Effector memory CD4-positive, alpha-beta T cell (primary cell): ENCODE measurements at regions not wholly inside any gene's neighbourhood (a gene's known extent, or its start where the extent isn't known, plus 50 kb on each side); places are given as distances from the start of the nearest gene placed in this dataset.

ENCODE experiments used
- DNase-seq, 3 donors: peaks; one replicate each; pipeline ENCODE4 v3.0.0-alpha.2; 2020
- H3K27ac ChIP-seq: 2 replicates; pipeline ENCODE4 v1.7.0; 2013; ENCODE audit warnings: mild to moderate bottlenecking, low read length, moderate library complexity; ENCODE audit not compliant: insufficient read depth, poor library complexity, severe bottlenecking
- H3K27me3 ChIP-seq: replicated peaks from 2 replicates; pipeline ENCODE4 v1.7.0; 2013; ENCODE audit warnings: mild to moderate bottlenecking, low read length; ENCODE audit not compliant: insufficient read depth, control insufficient read depth, poor library complexity, severe bottlenecking
- H3K36me3 ChIP-seq: 2 replicates; pipeline ENCODE4 v1.7.0; 2013; ENCODE audit warnings: mild to moderate bottlenecking, low read length, moderate library complexity; ENCODE audit not compliant: control insufficient read depth, insufficient read depth
- H3K4me1 ChIP-seq: 2 replicates; pipeline ENCODE4 v1.7.0; 2013; ENCODE audit warnings: low read length, mild to moderate bottlenecking; ENCODE audit not compliant: control insufficient read depth, insufficient read depth, poor library complexity, severe bottlenecking
- H3K4me3 ChIP-seq: 2 replicates; pipeline ENCODE4 v1.7.0; 2013; ENCODE audit warnings: low read length, low read depth, mild to moderate bottlenecking; ENCODE audit not compliant: insufficient read depth, poor library complexity, severe bottlenecking
- H3K9me3 ChIP-seq: 2 replicates; pipeline ENCODE4 v1.7.0; 2013; ENCODE audit warnings: mild to moderate bottlenecking, low read length, moderate library complexity; ENCODE audit not compliant: control insufficient read depth

DNA sequence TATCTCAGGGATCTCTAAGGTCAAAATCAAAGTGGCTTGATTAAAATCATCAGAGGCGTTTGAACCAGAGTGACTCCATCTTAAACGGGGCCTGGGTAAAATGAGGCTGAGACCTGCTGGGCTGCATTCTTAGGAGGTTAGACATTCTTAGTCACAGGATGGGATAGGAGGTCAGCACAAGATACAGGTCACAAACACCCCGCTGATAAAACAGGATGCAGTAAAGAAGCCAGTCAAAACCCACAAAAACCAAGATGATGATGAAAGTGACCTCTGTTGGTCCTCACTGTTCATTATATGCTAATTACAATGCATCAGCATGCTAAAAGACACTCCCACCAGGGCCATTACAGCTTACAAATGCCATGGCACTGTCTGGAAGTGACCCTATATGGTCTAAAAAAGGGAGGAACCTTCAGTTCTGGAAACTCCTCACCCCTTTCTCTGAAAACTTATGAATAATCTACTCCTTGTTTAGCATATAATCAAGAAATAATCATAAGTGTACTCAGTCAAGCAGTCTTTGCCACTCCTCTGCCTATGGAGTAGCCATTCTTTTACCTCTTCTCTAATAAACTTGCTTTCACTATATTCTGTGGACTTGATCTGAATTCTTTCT, 143.3 kb upstream of the SLCO3A1 start:
- Histone ChIP-seq H3K4me1 (peaks cover 8% of the 10 kb centered on the region), H3K27ac (no peak overlapping the region), H3K4me3 (no peak overlapping the region), H3K36me3 (no peaks in the 10 kb centered on the region), H3K9me3 (no peaks in the 10 kb centered on the region), H3K27me3 (no peaks in the 10 kb centered on the region)
- DNase-seq, result no peak

DNA sequence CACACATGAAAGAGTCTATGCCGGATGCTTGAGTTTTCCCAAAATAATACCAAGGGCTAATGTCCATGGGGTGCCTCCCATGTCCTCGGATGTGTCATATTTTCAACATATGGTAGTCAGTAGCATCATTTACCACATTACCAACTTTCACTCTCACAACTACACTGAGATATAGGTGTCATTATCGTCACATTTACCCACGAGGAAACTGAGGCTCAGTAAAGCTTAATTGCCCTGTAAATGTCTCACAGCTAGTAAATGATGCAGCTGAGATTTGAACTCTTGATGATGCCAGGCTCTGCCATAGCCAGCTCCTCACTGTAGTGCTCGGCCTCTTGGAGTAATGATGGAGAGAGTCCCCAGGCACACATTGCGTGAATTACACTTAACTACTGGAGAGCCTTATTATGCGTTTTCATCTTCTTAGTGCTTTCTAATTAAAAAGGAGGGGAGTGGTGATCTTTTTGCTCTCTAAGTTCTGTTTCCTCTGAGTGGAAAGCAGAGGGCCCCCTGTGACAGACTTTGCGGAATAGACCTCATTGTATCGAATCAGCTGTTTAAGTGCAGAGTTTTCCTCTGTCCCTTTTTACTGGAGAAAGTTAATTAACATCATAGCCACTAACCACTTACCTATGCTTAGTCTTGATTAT, 142.0 kb upstream of the SLCO3A1 start:
- no peak for DNase-seq
- Histone ChIP-seq H3K4me1 (no peaks in the 10 kb centered on the region), H3K4me3 (no peak overlapping the region), H3K27ac (no peak overlapping the region), H3K27me3 (no peaks in the 10 kb centered on the region), H3K36me3 (no peaks in the 10 kb centered on the region), H3K9me3 (no peaks in the 10 kb centered on the region)

DNA sequence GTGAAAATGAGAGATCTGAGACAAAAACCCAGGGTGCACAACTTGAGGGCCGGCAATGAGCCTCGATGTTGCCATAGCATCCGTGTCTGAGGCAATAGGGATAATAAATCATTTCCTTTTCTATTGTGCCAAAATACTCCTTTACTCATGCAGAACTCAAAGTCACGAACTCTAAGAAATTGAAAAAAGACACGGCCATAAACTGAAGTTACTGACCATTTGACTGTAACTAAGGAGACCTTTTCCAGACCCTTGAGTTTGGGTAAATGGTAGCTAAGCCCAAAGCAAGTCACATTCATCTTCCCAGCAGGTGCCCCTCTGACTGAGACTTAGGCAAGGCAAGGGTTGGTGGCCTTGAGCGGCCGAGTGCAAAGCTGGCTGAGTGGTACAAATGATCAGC, 141.2 kb upstream of the SLCO3A1 start:
- no peak overlapping the region for H3K27ac ChIP-seq
- H3K27me3 ChIP-seq, result no peaks in the 10 kb centered on the region
- H3K36me3 ChIP-seq, result no peaks in the 10 kb centered on the region
- no peak for DNase-seq
- H3K9me3 ChIP-seq, result no peaks in the 10 kb centered on the region
- H3K4me3 ChIP-seq, result no peak overlapping the region
- no peaks in the 10 kb centered on the region for H3K4me1 ChIP-seq

DNA sequence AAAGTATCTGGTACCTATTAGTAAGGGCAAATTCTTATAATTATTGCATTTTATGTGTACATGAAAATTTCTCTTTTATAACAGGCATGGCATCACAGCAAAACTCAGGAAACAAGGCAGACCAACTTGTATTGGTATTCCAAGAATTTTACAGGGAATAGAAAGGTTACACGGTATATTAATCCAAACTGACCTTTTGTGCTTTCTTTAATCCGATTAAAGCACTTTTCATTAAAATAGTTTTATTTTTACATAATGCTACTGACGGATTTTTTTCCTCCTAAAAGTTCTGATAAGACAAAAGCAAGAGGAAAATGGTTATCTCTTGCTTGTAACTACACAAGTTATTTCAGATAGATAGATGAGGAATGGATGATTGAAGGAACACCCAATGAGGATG, 137.0 kb upstream of the SLCO3A1 start:
- H3K4me3 ChIP-seq, result no peak overlapping the region
- no peaks in the 10 kb centered on the region for H3K4me1 ChIP-seq
- no peaks in the 10 kb centered on the region for H3K9me3 ChIP-seq
- no peak for DNase-seq
- H3K27ac ChIP-seq, result no peak overlapping the region
- no peaks in the 10 kb centered on the region for H3K36me3 ChIP-seq
- no peaks in the 10 kb centered on the region for H3K27me3 ChIP-seq

DNA sequence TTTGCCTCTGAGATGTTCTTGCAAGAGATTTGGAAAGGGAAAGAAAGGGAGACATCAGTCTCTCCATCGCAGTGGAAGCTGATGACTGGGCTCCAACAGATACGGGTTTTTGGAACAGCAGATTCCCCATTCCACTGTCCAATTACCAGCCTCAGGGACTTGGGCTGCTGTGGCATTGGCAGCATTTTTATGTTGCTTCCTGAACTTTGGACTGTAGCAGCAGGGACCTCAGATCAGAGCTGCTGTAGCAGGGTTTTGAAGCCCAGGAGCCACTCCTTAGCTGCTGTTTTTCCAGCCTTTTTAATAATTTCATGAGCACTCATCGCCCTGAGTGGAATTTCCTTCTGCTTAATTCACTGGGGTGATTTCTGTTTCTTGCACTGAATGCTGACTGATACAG, 135.7 kb upstream of the SLCO3A1 start:
- Histone ChIP-seq H3K4me3 (no peak overlapping the region), H3K27ac (no peak overlapping the region), H3K4me1 (no peaks in the 10 kb centered on the region), H3K36me3 (no peaks in the 10 kb centered on the region), H3K9me3 (no peaks in the 10 kb centered on the region), H3K27me3 (no peaks in the 10 kb centered on the region)
- no peak for DNase-seq

DNA sequence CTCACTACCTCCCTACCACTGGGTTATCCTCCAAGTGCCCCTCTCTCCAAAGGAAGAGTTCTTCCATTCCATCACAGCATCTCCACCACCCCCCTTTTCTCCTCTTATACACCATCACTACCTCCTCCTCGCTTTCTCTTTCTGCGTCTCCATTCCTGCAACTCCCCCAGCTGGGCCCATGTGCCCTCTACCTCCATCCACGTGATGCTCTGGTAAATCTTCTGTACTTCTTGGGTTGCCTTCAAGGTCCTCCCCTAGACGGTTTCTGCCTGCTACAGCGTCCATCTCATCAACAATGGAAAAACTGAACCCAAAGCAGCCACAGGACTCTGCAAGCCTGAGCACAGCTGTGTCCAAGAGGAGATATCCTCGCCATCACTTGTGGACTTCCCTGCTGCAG, 129.5 kb upstream of the SLCO3A1 start:
- H3K4me3 ChIP-seq, result no peak overlapping the region
- no peaks in the 10 kb centered on the region for H3K36me3 ChIP-seq
- no peaks in the 10 kb centered on the region for H3K27me3 ChIP-seq
- H3K4me1 ChIP-seq, result no peaks in the 10 kb centered on the region
- H3K9me3 ChIP-seq, result no peaks in the 10 kb centered on the region
- DNase-seq, result no peak
- no peak overlapping the region for H3K27ac ChIP-seq

DNA sequence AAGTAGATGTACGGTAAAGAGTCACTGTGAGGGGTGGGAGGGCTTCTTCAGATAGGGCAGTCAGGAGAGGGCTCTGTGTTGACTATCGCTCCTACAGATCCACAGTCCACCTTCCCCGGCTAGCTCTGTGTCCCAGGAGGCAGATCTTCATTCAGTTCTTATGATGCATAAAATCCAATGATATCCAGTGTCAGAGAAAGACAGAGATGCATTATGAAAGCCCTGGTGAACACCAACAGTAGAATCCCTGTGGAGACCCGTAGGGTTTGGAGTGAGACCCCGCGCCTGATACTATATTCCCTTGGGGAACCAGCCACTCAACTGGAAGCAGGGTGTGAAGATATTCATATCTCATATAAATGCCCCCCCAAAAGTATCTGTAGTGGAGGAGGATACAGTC, 119.8 kb upstream of the SLCO3A1 start:
- Histone ChIP-seq H3K27me3 (no peaks in the 10 kb centered on the region), H3K4me3 (no peak overlapping the region), H3K27ac (no peak overlapping the region), H3K9me3 (no peaks in the 10 kb centered on the region), H3K4me1 (no peaks in the 10 kb centered on the region), H3K36me3 (no peaks in the 10 kb centered on the region)
- DNase-seq, result no peak

DNA sequence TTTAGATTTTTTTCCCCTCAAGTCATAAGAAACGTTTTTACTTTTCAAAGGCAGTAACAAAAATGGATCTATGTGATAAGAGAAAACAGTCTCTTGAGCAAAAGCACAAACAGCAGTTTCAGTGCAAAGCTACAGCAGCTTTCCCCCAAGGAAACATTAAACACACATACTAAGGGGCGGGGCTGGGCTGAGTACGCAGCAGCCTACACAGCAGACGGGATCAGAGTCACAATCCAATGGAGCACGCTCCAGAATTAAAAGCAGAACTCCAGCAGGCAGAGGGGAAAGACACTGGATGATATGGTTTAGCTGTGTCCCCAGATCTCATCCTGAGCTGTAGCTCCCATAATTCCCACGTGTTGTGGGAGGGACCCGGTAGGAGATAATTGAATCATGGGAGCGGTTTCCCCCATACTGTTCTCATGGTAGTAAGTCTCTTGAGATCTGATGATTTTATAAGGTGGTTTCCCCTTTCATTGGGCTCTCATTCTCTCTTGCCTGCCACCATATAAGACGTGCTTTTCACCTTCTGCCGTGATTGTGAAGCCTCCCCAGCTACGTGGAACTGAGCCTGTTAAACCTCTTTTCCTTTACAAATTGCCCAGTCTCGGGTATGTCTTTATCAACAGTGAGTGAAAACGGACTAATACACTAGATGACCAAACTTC, 116.2 kb upstream of the SLCO3A1 start:
- Histone ChIP-seq H3K4me3 (no peak overlapping the region), H3K27me3 (no peaks in the 10 kb centered on the region), H3K4me1 (no peaks in the 10 kb centered on the region), H3K9me3 (no peaks in the 10 kb centered on the region), H3K36me3 (no peaks in the 10 kb centered on the region), H3K27ac (no peak overlapping the region)
- no peak for DNase-seq

DNA sequence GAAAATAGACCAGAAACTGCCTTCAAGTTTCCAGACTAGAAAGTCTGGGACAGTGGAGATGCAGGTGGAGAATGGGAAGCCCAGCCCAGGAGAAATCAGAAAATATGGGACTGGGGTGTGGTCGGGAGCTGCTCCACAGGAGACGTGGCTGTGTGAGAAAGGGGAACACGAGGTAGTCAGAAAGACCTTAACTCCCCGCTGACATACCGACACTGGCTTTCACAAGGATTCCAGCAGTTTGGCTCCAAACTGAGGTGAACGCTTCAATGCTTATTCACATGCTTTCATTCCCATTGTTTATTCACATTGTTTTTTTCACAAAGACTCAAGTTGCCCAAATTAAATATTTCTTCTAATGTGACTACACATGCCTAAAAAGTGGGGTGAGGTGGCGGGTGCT, 111.5 kb upstream of the SLCO3A1 start:
- no peak for DNase-seq
- Histone ChIP-seq H3K9me3 (no peaks in the 10 kb centered on the region), H3K27ac (no peak overlapping the region), H3K4me1 (no peaks in the 10 kb centered on the region), H3K36me3 (no peaks in the 10 kb centered on the region), H3K4me3 (no peak overlapping the region), H3K27me3 (peaks cover 3% of the 10 kb centered on the region)

DNA sequence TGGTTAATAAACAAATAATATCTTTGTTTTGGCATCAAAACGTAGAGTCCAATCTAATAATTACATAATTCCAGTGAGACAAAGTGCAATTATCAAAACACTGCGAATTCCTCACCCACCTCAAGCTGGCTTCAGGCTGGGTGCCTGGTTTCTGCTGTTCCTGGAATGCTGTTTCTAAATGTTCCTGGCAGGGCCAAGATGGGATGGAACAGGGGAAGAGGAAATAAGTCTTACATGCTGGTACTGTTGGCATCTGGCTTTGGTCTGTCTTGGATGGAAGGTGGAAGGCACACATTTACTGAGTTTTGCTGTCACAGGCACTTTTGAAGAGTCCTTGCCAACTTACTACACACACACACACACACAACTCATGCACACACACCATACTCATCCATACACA, 101.9 kb upstream of the SLCO3A1 start:
- Histone ChIP-seq H3K4me3 (no peak overlapping the region), H3K27ac (no peak overlapping the region), H3K36me3 (no peaks in the 10 kb centered on the region), H3K9me3 (no peaks in the 10 kb centered on the region), H3K4me1 (no peaks in the 10 kb centered on the region), H3K27me3 (no peaks in the 10 kb centered on the region)
- DNase-seq, result no peak
